HCT116 (cell line): ENCODE measurements at regions not wholly inside any gene's neighbourhood (a gene's known extent, or its start where the extent isn't known, plus 50 kb on each side); places are given as distances from the start of the nearest gene placed in this dataset.

Source experiments
- ATAC-seq: fragments of 200-7000 bp; cut with Tn5 transposase; 2 replicates; pipeline ENCODE4 v1.9.1; 2020; ENCODE audit warnings: mild to moderate bottlenecking, moderate library complexity
- BruUV-seq: library from RNA; stranded (reverse); fragments of 400-500 nt; replicated peaks from 2 replicates; lab custom pipeline; 2021; lab: Mats Ljungman, UMichigan
- CTCF ChIA-PET: fragments of 300-600 bp; sonication (Branson Sonifier 250); formaldehyde crosslinking; loops from one replicate; lab custom pipeline; 2021; ENCODE audit warnings: antibody characterized with exemption; lab: Charles Lee
- POLR2A ChIA-PET: fragments of 300-600, 350-600 bp; sonication (Branson Sonifier 250); formaldehyde crosslinking; loops from one replicate; lab custom pipeline; 2021; ENCODE audit warnings: antibody characterized with exemption; lab: Charles Lee
- RAD21 ChIA-PET, 2 experiments: fragments of 300-600 bp; sonication (Branson Sonifier 250); formaldehyde crosslinking; loops; one replicate each; lab custom pipeline; 2023; ENCODE audit warnings: low total read pairs in 2 of 2; ENCODE audit not compliant: uncharacterized antibody in 2 of 2, unreplicated experiment in 2 of 2, low non-redundant PET in 1 of 2; lab: Charles Lee
- DNase-seq: peaks from one replicate; pipeline ENCODE4 v3.0.0-alpha.2; 2010; ENCODE audit warnings: low read depth, low spot score
- H2AFZ ChIP-seq: fragments of 200-600 bp; shearing (Covaris generic), sonication (generic); 2 replicates; pipeline ENCODE4 v1.6.1; 2017; ENCODE audit warnings: low read depth, mixed run types, mixed read lengths, antibody characterized with exemption, low read length; ENCODE audit not compliant: poor library complexity, severe bottlenecking
- H3K27ac ChIP-seq: 2 replicates; pipeline ENCODE4 v1.5.1; 2012; ENCODE audit warnings: low read depth, low read length
- H3K27me3 ChIP-seq: fragments of 200-600 bp; sonication (generic); 2 replicates; pipeline ENCODE4 v1.6.1; 2016; ENCODE audit warnings: mixed run types, low read length, mixed read lengths; ENCODE audit not compliant: insufficient read depth
- H3K36me3 ChIP-seq, 2 experiments: fragments of 200-500 bp in 1 of 2; fragments of 200-600 bp in 1 of 2; sonication (Bioruptor generic) in 1 of 2; sonication (generic) in 1 of 2; 2 replicates each; pipeline versions ENCODE4 v1.5.1 to v1.6.1; 2014 to 2016; ENCODE audit warnings: low read length in 2 of 2, inconsistent platforms in 1 of 2, mixed read lengths in 1 of 2, mixed run types in 1 of 2; ENCODE audit not compliant: insufficient read depth in 2 of 2, control insufficient read depth in 1 of 2
- H3K4me1 ChIP-seq, 2 experiments: fragments of 200-600 bp in 1 of 2; sonication (generic) in 1 of 2; 2 replicates each; pipeline versions ENCODE4 v1.5.1 to v1.6.1; 2012 to 2017; ENCODE audit warnings: low read length in 2 of 2, inconsistent platforms in 1 of 2, mild to moderate bottlenecking in 1 of 2, mixed read lengths in 1 of 2, mixed run types in 1 of 2, moderate library complexity in 1 of 2; ENCODE audit not compliant: insufficient read depth in 2 of 2, control insufficient read depth in 1 of 2
- H3K4me2 ChIP-seq: fragments of 200-600 bp; sonication (generic); 2 replicates; pipeline ENCODE4 v1.6.1; 2017; ENCODE audit warnings: mixed run types, low read length, mixed read lengths
- H3K4me3 ChIP-seq, 2 experiments: fragments of 200-600 bp in 1 of 2; sonication (generic) in 1 of 2; replicated peaks in 1 of 2; 2 replicates each; pipeline ENCODE4 v1.5.1; 2011 to 2016; ENCODE audit warnings: low read length in 2 of 2, control low read depth in 1 of 2, low read depth in 1 of 2, mild to moderate bottlenecking in 1 of 2, mixed read lengths in 1 of 2, mixed run types in 1 of 2
- H3K79me2 ChIP-seq: fragments of 200-600 bp; sonication (generic); 2 replicates; pipeline ENCODE4 v1.6.1; 2017; ENCODE audit warnings: mild to moderate bottlenecking, mixed run types, low read length, moderate library complexity, mixed read lengths; ENCODE audit not compliant: insufficient read depth
- H3K9ac ChIP-seq: fragments of 200-600 bp; sonication (generic); 2 replicates; pipeline ENCODE4 v1.6.1; 2016; ENCODE audit warnings: low read length, mixed read lengths
- H3K9me2 ChIP-seq: fragments of 200-600 bp; sonication (generic), shearing (Covaris generic); 2 replicates; pipeline ENCODE4 v1.6.1; 2017; ENCODE audit warnings: mixed run types, mild to moderate bottlenecking, moderate library complexity; ENCODE audit not compliant: insufficient read depth
- H3K9me3 ChIP-seq, 2 experiments: fragments of 200-500 bp in 1 of 2; fragments of 200-600 bp in 1 of 2; sonication (Bioruptor generic) in 1 of 2; sonication (generic) in 1 of 2; 2 replicates each; pipeline ENCODE4 v1.6.1; 2014 to 2017; ENCODE audit warnings: low read length in 2 of 2, mixed read lengths in 2 of 2, inconsistent platforms in 1 of 2, low read depth in 1 of 2, mild to moderate bottlenecking in 1 of 2, mixed run types in 1 of 2, moderate library complexity in 1 of 2; ENCODE audit not compliant: control insufficient read depth in 1 of 2, insufficient read depth in 1 of 2
- H4K20me1 ChIP-seq: fragments of 200-600 bp; sonication (generic), shearing (Covaris generic); 2 replicates; pipeline ENCODE4 v1.6.1; 2017; ENCODE audit warnings: mixed run types, mild to moderate bottlenecking, moderate library complexity; ENCODE audit not compliant: insufficient read depth
- CEBPB ChIP-seq: IDR thresholded peaks from 2 replicates; pipeline ENCODE4 v1.6.1; 2012; ENCODE audit warnings: low read depth
- CTCF ChIP-seq, 3 experiments: fragments of 200-600 bp in 1 of 3; sonication (generic) in 1 of 3; IDR thresholded peaks in 2 of 3; conservative IDR thresholded peaks in 1 of 3; 2 replicates each; pipeline ENCODE4 v1.5.1; 2012 to 2017; ENCODE audit warnings: low read depth in 2 of 3, low read length in 2 of 3, antibody characterized with exemption in 1 of 3, borderline replicate concordance in 1 of 3, control low read depth in 1 of 3, mild to moderate bottlenecking in 1 of 3, mixed read lengths in 1 of 3, mixed run types in 1 of 3, moderate library complexity in 1 of 3; ENCODE audit not compliant: insufficient read depth in 1 of 3
- EZH2phosphoT487 ChIP-seq: fragments of 200-600 bp; IDR thresholded peaks from 2 replicates; pipeline ENCODE4 v1.6.1; 2018; ENCODE audit warnings: antibody characterized with exemption, borderline replicate concordance
- FOSL1 ChIP-seq: IDR thresholded peaks from 2 replicates; pipeline ENCODE4 v1.6.1; 2012; ENCODE audit warnings: low read depth
- JUND ChIP-seq: IDR thresholded peaks from 2 replicates; pipeline ENCODE4 v1.6.1; 2012
- POLR2AphosphoS5 ChIP-seq: IDR thresholded peaks from 2 replicates; pipeline ENCODE4 v1.6.1; 2011; ENCODE audit warnings: mild to moderate bottlenecking, low read depth, low read length, moderate library complexity
- SIN3A ChIP-seq: IDR thresholded peaks from 2 replicates; pipeline ENCODE4 v1.6.1; 2012; ENCODE audit warnings: low read depth
- SP1 ChIP-seq: IDR thresholded peaks from 2 replicates; pipeline ENCODE4 v1.6.1; 2012; ENCODE audit warnings: low read depth
- SRF ChIP-seq: IDR thresholded peaks from 2 replicates; pipeline ENCODE4 v1.6.1; 2012; ENCODE audit warnings: low read depth
- YY1 ChIP-seq: IDR thresholded peaks from 2 replicates; pipeline ENCODE4 v1.6.1; 2011; ENCODE audit warnings: low read length, low read depth, moderate library complexity, mild to moderate bottlenecking; ENCODE audit not compliant: insufficient replicate concordance; ENCODE audit errors: extremely low read depth
- ZNF274 ChIP-seq: fragments of 200-500 bp; sonication (Bioruptor generic); IDR thresholded peaks from 2 replicates; pipeline ENCODE4 v1.6.1; 2014; ENCODE audit warnings: mild to moderate bottlenecking, low read depth, low read length, inconsistent platforms
- intact Hi-C: fragments of 100-400 bp; cut with micrococcal nuclease; formaldehyde crosslinking; loops from 2 replicates; pipeline ENCODE4 v1.10.0; 2022

GRCh38 chr4:60617731-60618130, 582.4 kb upstream of the ADGRL3 start:
- intact Hi-C loops: no loop called here
- H2AFZ ChIP-seq: no peak overlapping the region

More at GRCh38 chr4:60617731-60618130, 582.4 kb upstream of the ADGRL3 start:
- H3K27ac ChIP-seq: no peak overlapping the region
- no peaks in the 10 kb centered on the region for H3K9me2 ChIP-seq
- no peaks in the 10 kb centered on the region for H4K20me1 ChIP-seq
- H3K4me1 ChIP-seq: no peaks in the 10 kb centered on the region
- H3K9me3 ChIP-seq: peaks cover 8 to 27% of the 10 kb centered on the region in 2 experiments; a peak in 3 of 4 replicates
- ATAC-seq (no peak), DNase-seq (no peak)
- ChIA-PET CTCF (no interaction called here), RAD21 (no interaction called here), POLR2A (no interaction called here)
- no TSS peak for BruUV-seq
- no peak overlapping the region for H3K4me2 ChIP-seq
- no peaks in the 10 kb centered on the region for H3K36me3 ChIP-seq
- no peaks in the 10 kb centered on the region for H3K27me3 ChIP-seq
- TF ChIP-seq SRF (no peak), ZNF274 (no peak), CTCF (IDR thresholded peaks at IDR 0.05 in 2 of 3, conservative IDR thresholded peaks at IDR 0.05 in 1 of 3; ENCODE audit: borderline replicate concordance in 1 of 3, insufficient read depth in 1 of 3, low read depth in 2 of 3, low read length in 2 of 3) (no peak), CEBPB (no peak), FOSL1 (no peak), POLR2AphosphoS5 (no peak), YY1 (no peak), SIN3A (no peak), SP1 (no peak), EZH2phosphoT487 (no peak), JUND (no peak)
- no peaks in the 10 kb centered on the region for H3K79me2 ChIP-seq
- H3K4me3 ChIP-seq: no peak overlapping the region
- H3K9ac ChIP-seq: no peak overlapping the region
